GM18498 (cell line): ENCODE measurements at regions not wholly inside any gene's neighbourhood (a gene's known extent, or its start where the extent isn't known, plus 50 kb on each side); places are given as distances from the start of the nearest gene placed in this dataset.
"Not testable (repeated sequence)": the region's sequence is repeated elsewhere in the genome, so short reads cannot be mapped to it uniquely, and the experiment has no call there.

ENCODE experiments used
- ATAC-seq: cut with Tn5 transposase; IDR thresholded peaks from one replicate; pipeline ENCODE4 v1.9.1; 2021; ENCODE audit warnings: mild to moderate bottlenecking, moderate library complexity; ENCODE audit not compliant: unreplicated experiment

DNA sequence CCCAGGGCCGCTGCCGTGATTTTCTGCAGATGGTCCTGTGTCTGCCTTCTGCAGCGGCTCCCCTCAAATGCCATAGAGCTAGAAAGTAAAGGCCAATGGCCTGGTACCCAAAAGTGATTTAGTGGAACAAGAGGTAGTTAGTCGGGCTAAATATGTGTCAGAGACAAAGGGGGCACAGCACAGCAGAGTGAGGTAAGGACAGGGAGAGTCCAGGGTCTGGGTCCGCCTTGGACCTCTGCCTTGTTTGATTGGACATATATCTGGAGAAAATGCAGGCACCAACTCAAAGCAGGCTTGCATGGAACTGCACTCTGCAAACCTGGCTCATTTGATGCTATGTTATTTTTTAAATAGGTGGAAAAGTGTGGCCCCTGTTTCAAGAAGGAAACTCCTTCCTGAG, 249.6 kb upstream of the B3GAT1 start:
- ATAC-seq: no peak

DNA sequence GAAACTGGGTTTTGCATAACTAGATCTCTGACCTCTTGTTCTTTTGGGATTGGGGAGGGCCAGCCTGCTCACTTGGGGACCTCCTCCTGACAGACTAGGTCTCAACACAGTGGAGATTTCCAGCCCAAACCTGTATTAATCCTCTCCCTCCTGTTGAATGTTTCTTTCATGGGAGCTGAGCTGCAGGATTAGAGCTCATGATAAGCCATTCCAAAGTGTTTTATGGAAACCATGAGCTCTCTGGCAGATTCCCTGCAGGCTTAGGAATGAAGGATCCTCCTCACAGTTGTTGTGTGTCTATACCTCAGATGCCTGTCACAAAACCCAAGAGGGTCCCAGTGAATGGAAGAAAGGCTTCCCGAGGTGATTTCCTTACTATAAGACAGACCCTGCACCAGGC, 248.4 kb upstream of the B3GAT1 start:
- no peak for ATAC-seq

DNA sequence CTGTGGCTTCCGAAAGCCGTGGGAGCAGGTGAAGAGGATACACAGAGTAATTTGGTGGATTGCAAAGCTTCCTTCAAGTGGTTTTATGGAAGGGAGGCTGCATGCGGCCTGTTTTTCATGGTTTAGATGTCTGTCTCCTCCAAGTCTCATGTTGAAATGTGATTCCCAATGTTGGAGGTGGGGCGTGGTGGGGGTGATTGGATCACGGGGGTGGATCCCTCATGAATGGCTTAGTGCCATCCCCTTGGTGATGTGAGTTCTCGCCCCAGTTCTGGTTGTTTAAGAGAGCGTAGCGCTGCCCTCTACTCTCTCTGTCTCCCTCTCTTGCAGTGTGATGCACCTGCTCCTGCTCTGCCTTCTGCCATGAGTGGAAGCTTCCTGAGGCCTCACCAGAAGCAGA, 247.8 kb upstream of the B3GAT1 start:
- ATAC-seq: no peak

GRCh38 chr11:134658481-134659225, 246.6 kb upstream of the B3GAT1 start:
- ATAC-seq: no peak

- no peak for ATAC-seq
Measured at GRCh38 chr11:134657631-134658030, 245.6 kb upstream of the B3GAT1 start.

DNA sequence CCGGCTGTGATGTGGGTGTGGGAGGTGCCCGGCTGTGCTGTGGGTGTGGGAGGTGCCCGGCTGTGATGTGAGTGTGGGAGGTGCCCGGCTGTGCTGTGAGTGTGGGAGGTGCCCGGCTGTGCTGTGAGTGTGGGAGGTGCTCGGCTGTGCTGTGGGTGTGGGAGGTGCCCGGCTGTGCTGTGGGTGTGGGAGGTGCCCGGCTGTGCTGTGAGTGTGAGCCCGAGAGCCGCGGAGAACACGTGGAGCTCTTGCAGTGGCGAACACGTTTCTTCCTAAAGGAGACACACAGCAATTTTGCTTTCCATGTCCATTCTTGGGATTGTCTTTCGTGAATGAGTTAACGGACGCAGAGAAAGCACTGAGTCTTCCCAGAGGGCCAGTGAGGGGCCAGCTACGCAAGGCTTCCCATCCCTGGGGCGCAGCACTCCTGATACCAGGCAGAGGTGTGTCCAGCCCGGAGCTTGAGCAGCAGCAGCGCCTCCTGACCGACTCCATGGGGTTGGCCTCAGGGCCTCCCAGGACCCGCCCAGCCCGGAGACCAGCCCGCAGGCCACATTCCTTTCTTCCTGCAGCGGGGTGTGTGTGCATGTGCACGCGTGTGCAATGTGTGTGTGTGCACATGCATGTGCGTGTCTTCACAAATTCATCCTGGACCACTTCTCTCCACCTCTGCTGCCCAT, 245.0 kb upstream of the B3GAT1 start:
- ATAC-seq: no peak

DNA sequence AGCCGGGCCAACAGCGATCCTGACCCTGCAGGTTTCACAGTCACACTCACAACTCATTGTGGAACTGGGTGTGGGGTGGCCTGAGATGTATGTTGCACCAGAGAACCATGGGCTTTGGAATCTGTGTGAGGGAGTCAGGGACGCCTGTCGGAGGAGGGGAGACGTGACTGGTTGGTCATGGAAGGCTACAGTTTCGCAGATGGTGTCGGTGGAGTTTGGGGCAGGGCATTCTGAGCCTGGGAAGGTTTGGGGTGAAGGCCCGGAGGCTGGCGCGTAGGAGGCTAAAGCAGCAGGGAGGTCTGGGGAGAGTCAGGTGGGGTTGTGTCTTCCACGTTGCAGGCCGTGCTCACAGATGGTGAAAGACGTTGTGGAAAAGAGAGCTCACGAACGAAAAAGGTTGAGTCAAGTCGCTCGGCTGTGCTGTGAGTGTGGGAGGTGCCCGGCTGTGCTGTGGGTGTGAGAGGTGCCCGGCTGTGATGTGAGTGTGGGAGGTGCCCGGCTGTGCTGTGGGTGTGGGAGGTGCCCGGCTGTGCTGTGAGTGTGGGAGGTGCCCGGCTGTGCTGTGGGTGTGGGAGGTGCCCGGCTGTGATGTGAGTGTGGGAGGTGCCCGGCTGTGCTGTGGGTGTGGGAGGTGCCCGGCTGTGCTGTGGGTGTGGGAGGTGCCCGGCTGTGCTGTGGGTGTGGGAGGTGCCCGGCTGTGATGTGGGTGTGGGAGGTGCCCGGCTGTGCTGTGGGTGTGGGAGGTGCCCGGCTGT, 244.2 kb upstream of the B3GAT1 start:
- ATAC-seq: not testable (repeated sequence)

GRCh38 chr11:134655189-134655989, 243.3 kb upstream of the B3GAT1 start:
- ATAC-seq: no peak

DNA sequence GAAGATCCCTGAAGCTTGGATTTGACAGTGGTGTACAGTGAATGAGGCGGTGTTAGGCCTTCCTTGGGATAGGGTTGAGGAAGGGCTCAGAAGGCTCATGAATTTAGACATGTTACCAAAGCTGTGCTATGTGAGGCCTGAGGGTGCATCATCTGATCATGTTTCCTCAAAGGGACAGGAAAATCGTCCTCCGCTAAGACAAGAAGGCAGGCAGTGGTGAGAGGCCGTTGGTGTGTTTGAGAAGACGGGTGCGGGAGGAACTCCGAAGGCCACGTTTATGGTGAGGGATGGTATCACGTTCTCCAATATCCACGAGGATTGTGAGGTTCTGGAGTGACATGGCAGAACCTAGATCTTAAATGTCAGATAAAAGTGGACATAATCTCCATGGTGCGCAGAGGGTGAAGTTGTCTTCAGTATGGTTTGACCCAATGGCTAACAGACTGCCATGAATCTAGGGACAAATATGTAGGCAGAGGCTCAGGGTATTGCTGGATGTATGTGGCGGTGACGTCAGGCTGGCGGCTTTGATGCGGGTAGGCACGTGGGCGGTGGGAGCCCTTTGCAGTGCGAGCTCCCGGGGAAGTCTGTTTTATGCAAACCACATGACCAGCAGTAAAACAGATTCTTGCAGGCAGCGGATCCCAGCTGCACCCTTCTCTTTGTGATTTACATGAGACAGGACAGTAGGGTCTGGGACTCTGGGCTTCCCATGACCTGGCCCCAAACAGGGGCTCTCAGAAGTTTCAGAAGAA, 242.3 kb upstream of the B3GAT1 start:
- no peak for ATAC-seq

DNA sequence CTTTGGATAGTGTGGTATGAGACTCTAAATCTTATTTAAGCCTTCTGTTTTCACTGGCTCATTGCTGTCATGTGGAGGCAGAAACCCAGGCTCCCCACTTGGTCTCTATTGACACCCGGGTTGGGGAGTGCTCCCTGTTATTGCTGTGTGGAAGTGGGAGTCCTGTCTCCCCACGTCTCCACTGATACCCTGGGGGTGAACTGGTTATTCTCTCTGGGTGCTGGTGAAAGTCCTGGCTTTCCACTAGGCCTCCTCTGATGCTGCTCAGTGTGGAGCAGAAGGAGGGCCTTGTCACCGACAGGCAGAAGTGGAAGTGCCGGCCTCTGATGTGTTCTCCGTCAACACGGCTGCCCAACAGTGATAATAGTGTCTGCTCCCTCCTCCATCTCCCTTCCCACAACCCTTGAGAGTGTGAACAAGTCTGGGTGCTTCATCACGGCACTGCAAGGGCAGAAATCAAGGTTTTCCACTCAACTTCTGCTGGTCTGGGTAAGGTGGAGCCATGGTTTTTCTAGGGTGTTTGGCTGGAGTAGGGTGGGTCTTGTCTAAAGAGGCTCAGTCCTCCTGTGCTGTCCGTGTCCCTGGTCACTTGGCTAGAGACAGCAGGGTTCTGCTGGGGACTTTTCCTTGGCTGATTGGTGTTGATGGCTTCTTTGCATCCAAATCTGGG, 240.7 kb upstream of the B3GAT1 start:
- no peak for ATAC-seq

DNA sequence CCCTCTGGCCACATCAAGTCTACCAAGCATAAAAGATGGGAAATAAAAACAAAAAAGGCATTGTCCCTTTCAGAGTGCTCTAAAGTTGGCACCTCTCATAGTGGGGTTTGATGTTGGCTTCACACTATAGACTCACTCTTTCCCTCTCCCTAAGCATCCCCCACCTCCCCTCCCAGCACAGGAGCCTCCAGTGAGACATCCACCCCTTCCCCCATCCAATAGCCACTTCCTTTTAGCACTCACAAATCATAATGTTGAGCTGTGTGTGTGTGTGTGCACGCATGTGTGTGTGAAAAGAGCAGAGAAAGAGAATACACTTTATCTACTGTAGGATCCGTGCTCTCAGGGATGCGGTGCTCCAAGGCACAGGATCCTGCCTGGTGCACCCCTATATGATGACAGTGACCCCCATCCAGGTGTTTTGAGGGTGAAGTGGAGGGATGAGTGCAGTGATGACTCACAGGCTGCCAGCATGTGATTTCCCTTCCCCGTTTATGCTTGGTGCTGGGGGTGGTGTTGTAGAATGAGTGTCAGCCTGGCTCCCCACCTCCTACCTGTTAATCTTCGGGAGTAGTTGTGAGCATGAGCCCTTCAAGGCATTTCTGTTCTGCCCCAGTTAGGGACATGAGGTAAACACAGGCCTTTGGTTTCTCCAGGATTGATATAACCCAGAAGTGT, 235.2 kb upstream of the B3GAT1 start:
- no peak for ATAC-seq

DNA sequence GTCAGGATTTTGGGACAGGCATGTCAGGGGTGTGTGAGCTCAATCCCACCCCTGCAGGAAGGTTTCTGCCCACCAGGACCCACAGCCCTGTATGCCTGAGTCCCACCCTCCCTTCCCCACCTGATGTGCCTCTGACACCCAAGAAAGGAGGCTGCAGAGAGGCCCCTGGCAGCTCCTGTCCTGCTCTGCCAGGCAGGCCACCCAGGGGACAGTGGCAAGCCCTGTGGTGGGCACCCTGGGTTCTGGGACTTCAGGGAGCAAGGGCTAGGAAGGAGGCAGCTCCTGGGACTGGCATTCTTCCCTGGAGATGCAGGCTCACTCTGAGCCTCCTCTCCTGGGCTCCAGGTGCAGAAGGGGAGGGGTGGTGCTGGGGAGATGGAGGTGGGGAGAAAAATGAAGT, 234.5 kb upstream of the B3GAT1 start:
- no peak for ATAC-seq

DNA sequence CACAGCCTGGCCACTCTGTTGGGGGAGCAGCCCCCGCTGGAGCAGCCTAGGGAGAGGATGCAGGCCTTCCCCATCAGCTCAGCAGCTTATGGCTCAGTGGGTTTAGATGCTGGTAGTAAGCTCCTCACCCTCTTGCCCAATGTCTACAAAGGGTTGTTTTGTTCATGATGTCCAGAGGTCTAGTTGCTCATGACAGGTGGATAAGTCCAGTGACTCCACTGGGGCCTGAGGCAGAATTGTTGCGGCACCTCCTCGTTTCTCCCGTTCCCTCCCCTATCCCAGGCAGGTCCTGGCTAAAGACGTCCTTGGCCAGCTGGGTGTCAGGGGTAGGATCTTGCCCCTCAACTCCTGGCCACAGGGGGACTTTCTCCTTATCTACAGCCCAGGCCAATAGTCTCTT, 233.5 kb upstream of the B3GAT1 start:
- ATAC-seq: no peak

GRCh38 chr11:134644476-134645456, 232.7 kb upstream of the B3GAT1 start:
- ATAC-seq: no peak

- ATAC-seq: no peak
Measured at GRCh38 chr11:134643115-134644012, 231.3 kb upstream of the B3GAT1 start.

DNA sequence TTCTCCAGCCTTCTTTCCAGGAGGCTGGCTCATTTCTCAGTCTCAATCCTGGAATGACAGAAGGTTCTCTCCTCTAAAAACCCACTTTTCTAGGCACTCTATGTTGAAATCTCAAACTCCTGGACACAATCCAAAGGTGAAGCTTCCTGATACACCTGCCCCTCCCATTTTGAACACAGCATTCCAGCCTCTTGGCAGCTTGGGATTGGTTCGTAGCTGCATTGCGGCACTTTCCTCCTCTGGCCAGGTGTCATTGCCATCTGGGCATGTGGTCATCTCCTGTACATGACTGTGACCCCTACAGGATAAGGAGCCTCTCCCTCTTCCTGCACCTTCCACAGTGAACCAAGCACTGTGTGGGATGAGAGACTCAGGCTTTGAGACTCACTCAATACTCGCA, 230.2 kb upstream of the B3GAT1 start:
- no peak for ATAC-seq
